SIG-M5 (cell line): ENCODE measurements at regions not wholly inside any gene's neighbourhood (a gene's known extent, or its start where the extent isn't known, plus 50 kb on each side); places are given as distances from the start of the nearest gene placed in this dataset.
"Not testable (repeated sequence)": the region's sequence is repeated elsewhere in the genome, so short reads cannot be mapped to it uniquely, and the experiment has no call there.

Experiments used
- DNase-seq: peaks from one replicate; lab custom pipeline; 2025; lab: John Stamatoyannopoulos, UW

- no peak for DNase-seq
Observed at GRCh38 chr2:160583813-160584537, 90.4 kb upstream of the RBMS1 start.

GRCh38 chr2:160584972-160585494, 91.4 kb upstream of the RBMS1 start:
- DNase-seq: no peak

- DNase-seq: no peak
Observed at GRCh38 chr2:160590664-160591063, 97.1 kb upstream of the RBMS1 start.

- no peak for DNase-seq
Observed at GRCh38 chr2:160592401-160592800, 98.8 kb upstream of the RBMS1 start.

GRCh38 chr2:160592993-160593392, 99.4 kb upstream of the RBMS1 start:
- DNase-seq: no peak

- DNase-seq: no peak
Observed at GRCh38 chr2:160596441-160596840, 102.8 kb upstream of the RBMS1 start.

- not testable (repeated sequence) for DNase-seq
Observed at GRCh38 chr2:160600437-160600836, 106.8 kb upstream of the RBMS1 start.

GRCh38 chr2:160602073-160602472, 108.5 kb upstream of the RBMS1 start:
- DNase-seq: no peak

GRCh38 chr2:160603771-160604510, 110.3 kb upstream of the RBMS1 start:
- DNase-seq: no peak

GRCh38 chr2:160606341-160606740, 112.7 kb upstream of the RBMS1 start:
- no peak for DNase-seq

GRCh38 chr2:160608599-160608998, 115.0 kb upstream of the RBMS1 start:
- no peak for DNase-seq

GRCh38 chr2:160609346-160609745, 115.7 kb upstream of the RBMS1 start:
- no peak for DNase-seq

GRCh38 chr2:160610041-160610440, 116.4 kb upstream of the RBMS1 start:
- DNase-seq: no peak

- DNase-seq: no peak
Observed at GRCh38 chr2:160612266-160612856, 118.8 kb upstream of the RBMS1 start.

GRCh38 chr2:160613466-160614153, 120.0 kb upstream of the RBMS1 start:
- no peak for DNase-seq

- no peak for DNase-seq
Observed at GRCh38 chr2:160614391-160614790, 120.8 kb upstream of the RBMS1 start.

GRCh38 chr2:160615706-160616105, 122.1 kb upstream of the RBMS1 start:
- no peak for DNase-seq

- no peak for DNase-seq
Observed at GRCh38 chr2:160616149-160616548, 122.5 kb upstream of the RBMS1 start.

GRCh38 chr2:160621748-160622147, 128.1 kb upstream of the RBMS1 start:
- no peak for DNase-seq

GRCh38 chr2:160628020-160628637, 134.5 kb upstream of the RBMS1 start:
- not testable (repeated sequence) for DNase-seq

- DNase-seq: no peak
Observed at GRCh38 chr2:160628811-160629210, 135.2 kb upstream of the RBMS1 start.
